Suppressor macrophage treated with lipopolysaccharide for 4 hours (primary cell): ENCODE measurements at regions not wholly inside any gene's neighbourhood (a gene's known extent, or its start where the extent isn't known, plus 50 kb on each side); places are given as distances from the start of the nearest gene placed in this dataset.

Experiments used
- DNase-seq: peaks from one replicate; pipeline ENCODE4 v3.0.0-alpha.2; 2020

GRCh38 chr11:41982975-41983374 lies 523.5 kb upstream of the LRRC4C start:
- DNase-seq, result no peak

- DNase-seq, result no peak
Measured at GRCh38 chr11:41983475-41983874, 524.0 kb upstream of the LRRC4C start.

GRCh38 chr11:41984023-41984422 lies 524.6 kb upstream of the LRRC4C start:
- DNase-seq, result no peak

GRCh38 chr11:41985799-41986198 lies 526.3 kb upstream of the LRRC4C start:
- DNase-seq, result no peak

- no peak for DNase-seq
Measured at GRCh38 chr11:41988951-41989572, 529.6 kb upstream of the LRRC4C start.

GRCh38 chr11:41989823-41990380 lies 530.5 kb upstream of the LRRC4C start:
- DNase-seq, result no peak

- no peak for DNase-seq
Measured at GRCh38 chr11:41996533-41996932, 537.1 kb upstream of the LRRC4C start.

GRCh38 chr11:41997844-41998401 lies 538.5 kb upstream of the LRRC4C start:
- no peak for DNase-seq

GRCh38 chr11:41999066-41999465 lies 539.6 kb upstream of the LRRC4C start:
- no peak for DNase-seq

- no peak for DNase-seq
Measured at GRCh38 chr11:42003801-42004200, 544.3 kb upstream of the LRRC4C start.

GRCh38 chr11:42006766-42007165 lies 547.3 kb upstream of the LRRC4C start:
- DNase-seq, result no peak

- DNase-seq, result no peak
Measured at GRCh38 chr11:42012271-42012670, 552.8 kb upstream of the LRRC4C start.

GRCh38 chr11:42013656-42014201 lies 554.3 kb upstream of the LRRC4C start:
- DNase-seq, result no peak

- DNase-seq, result no peak
Measured at GRCh38 chr11:42021911-42022310, 562.5 kb upstream of the LRRC4C start.

- no peak for DNase-seq
Measured at GRCh38 chr11:42023267-42023666, 563.8 kb upstream of the LRRC4C start.

GRCh38 chr11:42025121-42025803 lies 565.8 kb upstream of the LRRC4C start:
- no peak for DNase-seq

GRCh38 chr11:42034826-42035225 lies 575.4 kb upstream of the LRRC4C start:
- no peak for DNase-seq

GRCh38 chr11:42036201-42036600 lies 576.7 kb upstream of the LRRC4C start:
- no peak for DNase-seq

- no peak for DNase-seq
Measured at GRCh38 chr11:42043312-42043711, 583.9 kb upstream of the LRRC4C start.

- no peak for DNase-seq
Measured at GRCh38 chr11:42047637-42048555, 588.4 kb upstream of the LRRC4C start.

- no peak for DNase-seq
Measured at GRCh38 chr11:42049186-42049585, 589.7 kb upstream of the LRRC4C start.

GRCh38 chr11:42049650-42050049 lies 590.2 kb upstream of the LRRC4C start:
- DNase-seq, result no peak
